Calu3 (cell line): ENCODE measurements at regions not wholly inside any gene's neighbourhood (a gene's known extent, or its start where the extent isn't known, plus 50 kb on each side); places are given as distances from the start of the nearest gene placed in this dataset.

Source experiments
- BruUV-seq: library from RNA; stranded (reverse); fragments of 400-500 nt; replicated peaks from 2 replicates; lab custom pipeline; 2021; lab: Mats Ljungman, UMichigan
- CTCF ChIA-PET: fragments of 300-600 bp; sonication (Branson Sonifier 250); formaldehyde crosslinking; loops from one replicate; lab custom pipeline; 2022; ENCODE audit warnings: antibody characterized with exemption; lab: Charles Lee
- DNase-seq: peaks from one replicate; pipeline ENCODE4 v3.0.0; 2022
- H3K27ac Mint-ChIP-seq: one replicate; pipeline ENCODE4 v1.8.0; 2022; ENCODE audit warnings: mixed read lengths; ENCODE audit not compliant: unreplicated experiment
- H3K27me3 Mint-ChIP-seq: one replicate; pipeline ENCODE4 v1.8.0; 2022; ENCODE audit warnings: mixed read lengths; ENCODE audit not compliant: unreplicated experiment
- H3K36me3 Mint-ChIP-seq: one replicate; pipeline ENCODE4 v1.8.0; 2022; ENCODE audit warnings: mild to moderate bottlenecking, moderate library complexity, mixed read lengths; ENCODE audit not compliant: insufficient read depth, unreplicated experiment
- H3K4me1 Mint-ChIP-seq: one replicate; pipeline ENCODE4 v1.8.0; 2022; ENCODE audit warnings: mild to moderate bottlenecking, low read depth, mixed read lengths; ENCODE audit not compliant: unreplicated experiment
- H3K4me3 Mint-ChIP-seq: one replicate; pipeline ENCODE4 v1.8.0; 2022; ENCODE audit warnings: mild to moderate bottlenecking, low read depth, moderate library complexity, mixed read lengths; ENCODE audit not compliant: unreplicated experiment
- H3K9me3 Mint-ChIP-seq: one replicate; pipeline ENCODE4 v1.8.0; 2022; ENCODE audit warnings: low read depth, mixed read lengths; ENCODE audit not compliant: unreplicated experiment
- intact Hi-C: fragments of 100-400 bp; cut with micrococcal nuclease; formaldehyde crosslinking; loops from one replicate; pipeline ENCODE4 v1.10.0; 2022; ENCODE audit not compliant: unreplicated experiment
- TF ChIP-seq, protein P1 (sequence below): fragments of 200-600 bp; IDR thresholded peaks from one replicate; pipeline ENCODE4 v1.8.0; 2022; ENCODE audit warnings: antibody characterized with exemption; ENCODE audit not compliant: unreplicated experiment

GRCh38 chr7:15085366-15085765 lies 182.8 kb upstream of the DGKB start:
- TF ChIP-seq, protein P1, sequence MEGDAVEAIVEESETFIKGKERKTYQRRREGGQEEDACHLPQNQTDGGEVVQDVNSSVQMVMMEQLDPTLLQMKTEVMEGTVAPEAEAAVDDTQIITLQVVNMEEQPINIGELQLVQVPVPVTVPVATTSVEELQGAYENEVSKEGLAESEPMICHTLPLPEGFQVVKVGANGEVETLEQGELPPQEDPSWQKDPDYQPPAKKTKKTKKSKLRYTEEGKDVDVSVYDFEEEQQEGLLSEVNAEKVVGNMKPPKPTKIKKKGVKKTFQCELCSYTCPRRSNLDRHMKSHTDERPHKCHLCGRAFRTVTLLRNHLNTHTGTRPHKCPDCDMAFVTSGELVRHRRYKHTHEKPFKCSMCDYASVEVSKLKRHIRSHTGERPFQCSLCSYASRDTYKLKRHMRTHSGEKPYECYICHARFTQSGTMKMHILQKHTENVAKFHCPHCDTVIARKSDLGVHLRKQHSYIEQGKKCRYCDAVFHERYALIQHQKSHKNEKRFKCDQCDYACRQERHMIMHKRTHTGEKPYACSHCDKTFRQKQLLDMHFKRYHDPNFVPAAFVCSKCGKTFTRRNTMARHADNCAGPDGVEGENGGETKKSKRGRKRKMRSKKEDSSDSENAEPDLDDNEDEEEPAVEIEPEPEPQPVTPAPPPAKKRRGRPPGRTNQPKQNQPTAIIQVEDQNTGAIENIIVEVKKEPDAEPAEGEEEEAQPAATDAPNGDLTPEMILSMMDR, result no peak
- no peak overlapping the region for H3K4me3 Mint-ChIP-seq
- no peak overlapping the region for H3K27ac Mint-ChIP-seq
- intact Hi-C loops, result no loop called here
- CTCF ChIA-PET, result interaction anchor here (1.2 kb wide), 1 partner anchor 20 kb away, joined by 3 read pairs; no protein-coding TSS in a partner anchor
- H3K9me3 Mint-ChIP-seq, result no peaks in the 10 kb centered on the region
- no peaks in the 10 kb centered on the region for H3K27me3 Mint-ChIP-seq
- no peaks in the 10 kb centered on the region for H3K4me1 Mint-ChIP-seq
- DNase-seq, result no peak
- no peaks in the 10 kb centered on the region for H3K36me3 Mint-ChIP-seq
- BruUV-seq, result no TSS peak

GRCh38 chr7:15084368-15084767 lies 181.8 kb upstream of the DGKB start:
- intact Hi-C loops, result no loop called here
- Mint-ChIP-seq H3K27ac (no peak overlapping the region), H3K36me3 (no peaks in the 10 kb centered on the region), H3K4me3 (no peak overlapping the region), H3K9me3 (no peaks in the 10 kb centered on the region), H3K27me3 (no peaks in the 10 kb centered on the region), H3K4me1 (no peaks in the 10 kb centered on the region)
- TF ChIP-seq, protein P1, result no peak
- BruUV-seq, result no TSS peak
- DNase-seq, result no peak
- CTCF ChIA-PET, result no interaction called here

- BruUV-seq, result no TSS peak
- no peak for DNase-seq
- no peak overlapping the region for H3K27ac Mint-ChIP-seq
- no peak overlapping the region for H3K4me3 Mint-ChIP-seq
- no peaks in the 10 kb centered on the region for H3K4me1 Mint-ChIP-seq
- intact Hi-C loops, result no loop called here
- TF ChIP-seq, protein P1, result no peak
- no peaks in the 10 kb centered on the region for H3K9me3 Mint-ChIP-seq
- no peaks in the 10 kb centered on the region for H3K27me3 Mint-ChIP-seq
- CTCF ChIA-PET, result interaction anchor here (0.7 kb wide), 1 partner anchor 17 kb away, joined by 4 read pairs; no protein-coding TSS in a partner anchor
- no peaks in the 10 kb centered on the region for H3K36me3 Mint-ChIP-seq
Observed at GRCh38 chr7:15081891-15082290, 179.3 kb upstream of the DGKB start.

DNA sequence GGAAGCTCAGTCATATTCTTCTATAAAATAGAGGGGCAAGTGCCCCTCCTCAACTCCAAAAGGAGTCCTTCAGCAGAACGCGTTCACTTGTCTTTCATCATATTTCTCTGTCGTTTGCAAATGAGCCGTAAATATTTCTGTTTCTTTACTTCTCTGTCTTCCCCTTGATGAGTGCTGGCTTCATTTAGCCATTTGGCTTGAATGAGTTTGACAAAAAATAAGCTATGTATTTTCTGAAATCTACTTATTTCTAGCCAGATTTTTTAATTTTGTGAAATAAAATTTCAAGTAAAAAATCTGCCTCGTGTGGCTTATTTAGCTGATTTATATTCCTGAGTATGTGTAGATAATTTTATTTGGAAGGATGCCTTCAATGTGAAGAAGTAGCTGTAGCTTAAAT lies 170.8 kb upstream of the DGKB start:
- no peaks in the 10 kb centered on the region for H3K27me3 Mint-ChIP-seq
- intact Hi-C loops, result no loop called here
- no peaks in the 10 kb centered on the region for H3K4me1 Mint-ChIP-seq

More for the DNA sequence above, 170.8 kb upstream of the DGKB start:
- CTCF ChIA-PET, result no interaction called here
- TF ChIP-seq, protein P1, result no peak
- H3K4me3 Mint-ChIP-seq, result no peak overlapping the region
- no TSS peak for BruUV-seq
- no peak for DNase-seq
- H3K36me3 Mint-ChIP-seq, result no peaks in the 10 kb centered on the region
- H3K27ac Mint-ChIP-seq, result no peak overlapping the region
- H3K9me3 Mint-ChIP-seq, result no peaks in the 10 kb centered on the region
